Natural killer cell (primary cell): ENCODE measurements at regions not wholly inside any gene's neighbourhood (a gene's known extent, or its start where the extent isn't known, plus 50 kb on each side); places are given as distances from the start of the nearest gene placed in this dataset.
"Not testable (repeated sequence)": the region's sequence is repeated elsewhere in the genome, so short reads cannot be mapped to it uniquely, and the experiment has no call there.

ENCODE experiments used
- ATAC-seq, 3 donors: fragments of 150-1000 bp in 2 of 3; fragments of 200-7000 bp in 1 of 3; cut with Tn5 transposase; 1 replicate in 1 of 3; 2 replicates in 2 of 3; pipeline ENCODE4 v1.10.0; 2021; ENCODE audit warnings: mild to moderate bottlenecking in 2 of 3, moderate library complexity in 2 of 3
- DNase-seq, 2 donors: peaks; one replicate each; pipeline versions ENCODE4 v3.0.0 to v3.0.0-alpha.2; 2013 to 2021; ENCODE audit warnings: mixed read lengths in 1 of 2
- H3K27ac ChIP-seq: one replicate; pipeline ENCODE4 v1.5.1; 2013; ENCODE audit warnings: mild to moderate bottlenecking, low read length
- H3K27me3 ChIP-seq: one replicate; pipeline ENCODE4 v1.6.1; 2013; ENCODE audit warnings: low read length; ENCODE audit not compliant: control insufficient read depth, insufficient read depth
- H3K36me3 ChIP-seq: one replicate; pipeline ENCODE4 v1.6.1; 2013; ENCODE audit warnings: low read length; ENCODE audit not compliant: control insufficient read depth, insufficient read depth
- H3K4me1 ChIP-seq: one replicate; pipeline ENCODE4 v1.6.1; 2013; ENCODE audit warnings: low read length; ENCODE audit not compliant: control insufficient read depth, insufficient read depth
- H3K4me3 ChIP-seq: one replicate; pipeline ENCODE4 v1.5.1; 2013; ENCODE audit warnings: low read length
- H3K9me3 ChIP-seq: one replicate; pipeline ENCODE4 v1.6.1; 2013; ENCODE audit warnings: low read length; ENCODE audit not compliant: control insufficient read depth, insufficient read depth
- H3K27ac Mint-ChIP-seq, 2 donors: one replicate each; pipeline ENCODE4 v1.8.0; 2022; ENCODE audit warnings: mild to moderate bottlenecking in 2 of 2, mixed read lengths in 2 of 2, moderate library complexity in 1 of 2
- H3K27me3 Mint-ChIP-seq, 2 donors: one replicate each; pipeline ENCODE4 v1.8.0; 2022; ENCODE audit warnings: low read depth in 2 of 2, mixed read lengths in 2 of 2
- H3K36me3 Mint-ChIP-seq: one replicate; pipeline ENCODE4 v1.8.0; 2022; ENCODE audit warnings: mixed read lengths
- H3K4me1 Mint-ChIP-seq, 2 donors: one replicate each; pipeline ENCODE4 v1.8.0; 2022; ENCODE audit warnings: mixed read lengths in 2 of 2
- H3K4me3 Mint-ChIP-seq: one replicate; pipeline ENCODE4 v1.8.0; 2022; ENCODE audit warnings: mild to moderate bottlenecking, moderate library complexity, mixed read lengths
- H3K9me3 Mint-ChIP-seq, 2 donors: one replicate each; pipeline ENCODE4 v1.8.0; 2022; ENCODE audit warnings: mixed read lengths in 2 of 2
- WGBS: methylation state at CpG from one replicate; pipeline ENCODE4 v1.1.7; 2013; ENCODE audit warnings: missing lambda C conversion rate; ENCODE audit not compliant: insufficient coverage; 5-methylcytosine and 5-hydroxymethylcytosine counted together
- intact Hi-C: fragments of 100-400 bp; cut with micrococcal nuclease; formaldehyde crosslinking; loops from one replicate; pipeline ENCODE4 v1.14.2; 2022
- TF ChIP-seq, protein P1 (sequence below): fragments of 200-600 bp; IDR thresholded peaks from one replicate; pipeline ENCODE4 v1.8.0; 2022; ENCODE audit warnings: antibody characterized with exemption

DNA sequence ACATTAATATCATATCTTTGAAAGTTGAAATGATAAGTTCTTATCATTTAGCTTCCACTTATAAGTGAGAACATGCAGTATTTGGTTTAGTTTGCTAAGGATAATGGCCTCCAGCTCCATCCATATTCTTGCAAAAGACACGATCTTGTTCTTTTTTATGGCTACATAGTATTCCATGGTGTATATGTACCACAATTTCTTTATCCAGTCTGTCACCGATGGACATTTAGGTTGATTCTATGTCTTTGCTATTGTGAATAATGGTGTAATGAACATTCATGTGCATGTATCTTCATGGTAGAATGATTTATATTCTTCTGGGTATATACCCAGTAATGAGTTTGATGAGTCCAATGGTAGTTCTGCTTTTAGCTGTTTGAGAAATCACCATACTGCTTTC lies 135.0 kb upstream of the PRR16 start:
- TF ChIP-seq, protein P1, sequence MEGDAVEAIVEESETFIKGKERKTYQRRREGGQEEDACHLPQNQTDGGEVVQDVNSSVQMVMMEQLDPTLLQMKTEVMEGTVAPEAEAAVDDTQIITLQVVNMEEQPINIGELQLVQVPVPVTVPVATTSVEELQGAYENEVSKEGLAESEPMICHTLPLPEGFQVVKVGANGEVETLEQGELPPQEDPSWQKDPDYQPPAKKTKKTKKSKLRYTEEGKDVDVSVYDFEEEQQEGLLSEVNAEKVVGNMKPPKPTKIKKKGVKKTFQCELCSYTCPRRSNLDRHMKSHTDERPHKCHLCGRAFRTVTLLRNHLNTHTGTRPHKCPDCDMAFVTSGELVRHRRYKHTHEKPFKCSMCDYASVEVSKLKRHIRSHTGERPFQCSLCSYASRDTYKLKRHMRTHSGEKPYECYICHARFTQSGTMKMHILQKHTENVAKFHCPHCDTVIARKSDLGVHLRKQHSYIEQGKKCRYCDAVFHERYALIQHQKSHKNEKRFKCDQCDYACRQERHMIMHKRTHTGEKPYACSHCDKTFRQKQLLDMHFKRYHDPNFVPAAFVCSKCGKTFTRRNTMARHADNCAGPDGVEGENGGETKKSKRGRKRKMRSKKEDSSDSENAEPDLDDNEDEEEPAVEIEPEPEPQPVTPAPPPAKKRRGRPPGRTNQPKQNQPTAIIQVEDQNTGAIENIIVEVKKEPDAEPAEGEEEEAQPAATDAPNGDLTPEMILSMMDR = no peak
- Histone ChIP-seq H3K4me3 (no peak overlapping the region), H3K4me1 (no peaks in the 10 kb centered on the region), H3K9me3 (no peaks in the 10 kb centered on the region), H3K36me3 (no peaks in the 10 kb centered on the region), H3K27ac (no peak overlapping the region), H3K27me3 (no peaks in the 10 kb centered on the region)
- Mint-ChIP-seq H3K27me3 (no peaks in the 10 kb centered on the region), H3K4me1 (no peaks in the 10 kb centered on the region), H3K27ac (no peak overlapping the region), H3K36me3 (peaks cover 7% of the 10 kb centered on the region), H3K9me3 (peaks cover 6 to 8% of the 10 kb centered on the region in 2 donors), H3K4me3 (no peak overlapping the region)
- 90% methylated on average over 2 of the region's 2 CpGs for WGBS
- DNase-seq (no peak), ATAC-seq (no peak)
- intact Hi-C loops = no loop called here

DNA sequence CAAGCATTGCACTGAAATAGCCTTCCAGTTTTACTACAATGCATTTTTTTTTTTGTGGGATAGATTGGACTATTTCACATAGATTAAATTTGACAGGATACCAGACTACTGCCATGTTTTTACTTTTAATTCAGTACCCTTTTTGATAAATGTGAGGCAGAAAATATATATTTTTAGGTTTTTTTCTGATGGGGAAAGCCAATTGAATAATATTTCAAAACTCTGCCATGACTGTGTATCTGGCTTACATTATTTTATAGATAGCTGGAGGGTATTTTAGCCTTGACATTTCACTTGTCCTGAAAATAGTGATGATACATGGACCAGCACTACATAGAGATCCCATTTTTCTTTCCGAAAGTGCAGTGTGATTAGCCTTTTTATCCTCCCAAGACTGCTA lies 133.5 kb upstream of the PRR16 start:
- Mint-ChIP-seq H3K4me1 (no peaks in the 10 kb centered on the region), H3K27me3 (no peaks in the 10 kb centered on the region), H3K9me3 (peaks cover 7 to 11% of the 10 kb centered on the region in 2 donors), H3K4me3 (no peak overlapping the region), H3K27ac (no peak overlapping the region), H3K36me3 (no peaks in the 10 kb centered on the region)
- H3K27me3 ChIP-seq = no peaks in the 10 kb centered on the region
- no peaks in the 10 kb centered on the region for H3K9me3 ChIP-seq
- H3K4me1 ChIP-seq = no peaks in the 10 kb centered on the region
- 88% methylated on average over 1 of the region's 1 CpG for WGBS
- no peaks in the 10 kb centered on the region for H3K36me3 ChIP-seq
- H3K27ac ChIP-seq = no peak overlapping the region
- no peak overlapping the region for H3K4me3 ChIP-seq
- DNase-seq (no peak), ATAC-seq (no peak)
- intact Hi-C loops = no loop called here
- TF ChIP-seq, protein P1 = no peak

DNA sequence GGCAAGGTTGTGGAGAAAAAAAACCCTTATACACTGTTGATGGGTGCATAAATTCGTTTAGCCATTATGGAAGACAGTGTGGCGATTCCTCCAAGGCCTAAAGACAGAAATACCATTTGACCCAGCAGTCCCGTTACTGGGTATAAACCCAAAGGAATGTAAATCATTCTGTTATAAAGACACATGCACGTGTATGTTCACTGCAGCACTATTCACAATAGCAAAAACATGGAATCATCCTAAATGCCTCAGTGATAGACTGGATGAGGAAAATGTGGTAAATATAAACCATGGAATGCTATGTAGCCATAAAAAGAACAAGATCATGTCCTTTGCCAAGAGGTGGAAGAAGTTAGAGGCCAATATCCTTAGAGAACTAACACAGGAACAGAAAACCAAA lies 119.9 kb upstream of the PRR16 start:
- TF ChIP-seq, protein P1 = no peak
- Mint-ChIP-seq H3K4me1 (no peaks in the 10 kb centered on the region), H3K9me3 (peaks cover 0 to 19% of the 10 kb centered on the region in 2 donors), H3K4me3 (no peak overlapping the region), H3K36me3 (no peaks in the 10 kb centered on the region), H3K27ac (no peak overlapping the region), H3K27me3 (no peaks in the 10 kb centered on the region)
- Histone ChIP-seq H3K36me3 (no peaks in the 10 kb centered on the region), H3K9me3 (no peaks in the 10 kb centered on the region), H3K4me3 (no peak overlapping the region), H3K27ac (no peak overlapping the region), H3K4me1 (no peaks in the 10 kb centered on the region), H3K27me3 (no peaks in the 10 kb centered on the region)
- no peak for DNase-seq
- no peak for ATAC-seq
- intact Hi-C loops = no loop called here
- WGBS = 76% methylated on average over 3 of the region's 4 CpGs

DNA sequence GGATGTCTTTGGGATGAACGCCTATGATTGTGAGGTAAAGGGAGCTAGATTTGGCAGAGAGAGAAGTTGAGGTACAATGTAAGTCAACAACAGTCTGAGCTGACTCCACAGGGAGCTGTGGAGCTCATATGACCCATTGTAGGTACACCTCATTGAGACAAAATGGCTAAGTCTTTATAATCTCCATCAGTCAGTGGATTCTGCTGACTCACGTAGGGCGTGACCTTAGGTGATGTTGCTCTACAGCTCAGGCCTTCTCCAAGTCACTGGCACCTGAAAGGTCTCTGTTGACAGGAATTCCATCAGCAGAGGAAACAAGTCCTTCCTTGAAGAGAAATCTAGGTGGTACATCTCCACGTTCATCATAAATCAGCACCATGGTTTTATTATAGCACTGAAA lies 118.2 kb upstream of the PRR16 start:
- H3K27ac Mint-ChIP-seq = no peak overlapping the region
- Histone ChIP-seq H3K27ac (no peak overlapping the region), H3K4me1 (no peaks in the 10 kb centered on the region), H3K4me3 (no peak overlapping the region), H3K36me3 (no peaks in the 10 kb centered on the region), H3K27me3 (no peaks in the 10 kb centered on the region), H3K9me3 (peaks cover 2% of the 10 kb centered on the region)
- intact Hi-C loops = no loop called here
- H3K9me3 Mint-ChIP-seq = peaks cover 6 to 24% of the 10 kb centered on the region in 2 donors
- no peak overlapping the region for H3K4me3 Mint-ChIP-seq
- H3K27me3 Mint-ChIP-seq = no peaks in the 10 kb centered on the region
- WGBS = 94% methylated on average over 3 of the region's 4 CpGs
- ATAC-seq = no peak
- no peak for DNase-seq
- peaks cover 6% of the 10 kb centered on the region for H3K36me3 Mint-ChIP-seq
- TF ChIP-seq, protein P1 = no peak
- no peaks in the 10 kb centered on the region for H3K4me1 Mint-ChIP-seq

DNA sequence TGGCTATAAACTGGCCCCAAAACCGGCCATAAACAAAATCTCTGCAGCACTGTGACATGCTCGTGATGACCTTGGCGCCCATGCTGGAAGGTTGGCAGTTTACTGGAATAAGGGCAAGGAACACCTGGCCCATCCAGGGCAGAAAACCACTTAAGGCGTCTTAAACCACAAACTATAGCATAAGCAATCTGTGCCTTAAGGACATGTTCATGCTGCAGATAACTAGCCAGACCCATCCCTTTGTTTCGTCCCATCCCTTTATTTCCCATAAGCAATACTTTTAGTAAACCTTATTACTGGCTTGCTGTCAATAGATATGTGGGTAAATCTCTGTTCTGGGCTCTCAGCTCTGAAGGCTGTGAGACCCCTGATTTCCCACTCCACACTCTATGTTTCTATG lies 113.0 kb upstream of the PRR16 start:
- 86% methylated on average over 4 of the region's 5 CpGs for WGBS
- H3K27ac Mint-ChIP-seq, H3K4me1 Mint-ChIP-seq, H3K27me3 ChIP-seq, H3K9me3 ChIP-seq, H3K36me3 ChIP-seq, H3K4me3 Mint-ChIP-seq, H3K27me3 Mint-ChIP-seq, H3K4me1 ChIP-seq, intact Hi-C loops, H3K27ac ChIP-seq, H3K36me3 Mint-ChIP-seq, DNase-seq, ATAC-seq, H3K4me3 ChIP-seq: not testable (repeated sequence)
- H3K9me3 Mint-ChIP-seq = peaks cover 6 to 20% of the 10 kb centered on the region in 2 donors
